CD4-positive, alpha-beta T cell treated with Interleukin-2 at 100 ng/mL for 4 hours (primary cell): ENCODE measurements at regions not wholly inside any gene's neighbourhood (a gene's known extent, or its start where the extent isn't known, plus 50 kb on each side); places are given as distances from the start of the nearest gene placed in this dataset.
"Not testable (repeated sequence)": the region's sequence is repeated elsewhere in the genome, so short reads cannot be mapped to it uniquely, and the experiment has no call there.

Experiments
- DNase-seq: peaks from one replicate; pipeline ENCODE4 v3.0.0-alpha.2; 2020; ENCODE audit warnings: low spot score

- no peak for DNase-seq
Measured at GRCh38 chr5:125863579-125863978, 559.6 kb upstream of the GRAMD2B start.

GRCh38 chr5:125865166-125865815 is 557.9 kb upstream of the GRAMD2B start:
- no peak for DNase-seq

- DNase-seq = no peak
Measured at GRCh38 chr5:125868036-125868435, 555.2 kb upstream of the GRAMD2B start.

- no peak for DNase-seq
Measured at GRCh38 chr5:125870256-125870655, 553.0 kb upstream of the GRAMD2B start.

- no peak for DNase-seq
Measured at GRCh38 chr5:125874057-125874456, 549.2 kb upstream of the GRAMD2B start.

GRCh38 chr5:125874717-125875116 is 548.5 kb upstream of the GRAMD2B start:
- no peak for DNase-seq

- DNase-seq = no peak
Measured at GRCh38 chr5:125877248-125877647, 546.0 kb upstream of the GRAMD2B start.

GRCh38 chr5:125882061-125882460 is 541.1 kb upstream of the GRAMD2B start:
- DNase-seq = no peak

GRCh38 chr5:125883223-125883622 is 540.0 kb upstream of the GRAMD2B start:
- no peak for DNase-seq

- DNase-seq = no peak
Measured at GRCh38 chr5:125888358-125888757, 534.9 kb upstream of the GRAMD2B start.

GRCh38 chr5:125890511-125890931 is 532.7 kb upstream of the GRAMD2B start:
- DNase-seq = no peak

GRCh38 chr5:125891061-125891725 is 532.0 kb upstream of the GRAMD2B start:
- DNase-seq = no peak

- DNase-seq = no peak
Measured at GRCh38 chr5:125894383-125894782, 528.8 kb upstream of the GRAMD2B start.

GRCh38 chr5:125896368-125896767 is 526.8 kb upstream of the GRAMD2B start:
- no peak for DNase-seq

- DNase-seq = no peak
Measured at GRCh38 chr5:125897089-125897488, 526.1 kb upstream of the GRAMD2B start.

GRCh38 chr5:125898851-125899405 is 524.3 kb upstream of the GRAMD2B start:
- no peak for DNase-seq

- no peak for DNase-seq
Measured at GRCh38 chr5:125912028-125912427, 511.2 kb upstream of the GRAMD2B start.

- DNase-seq = no peak
Measured at GRCh38 chr5:125913200-125913599, 510.0 kb upstream of the GRAMD2B start.

GRCh38 chr5:125914471-125914870 is 508.7 kb upstream of the GRAMD2B start:
- no peak for DNase-seq

- not testable (repeated sequence) for DNase-seq
Measured at GRCh38 chr5:125923958-125924357, 499.3 kb upstream of the GRAMD2B start.

- no peak for DNase-seq
Measured at GRCh38 chr5:125926172-125926571, 497.0 kb upstream of the GRAMD2B start.

GRCh38 chr5:125928663-125929062 is 494.5 kb upstream of the GRAMD2B start:
- no peak for DNase-seq

- DNase-seq = no peak
Measured at GRCh38 chr5:125950012-125950615, 473.1 kb upstream of the GRAMD2B start.
